ENCODE measurements at regions not wholly inside any gene's neighbourhood (a gene's known extent, or its start where the extent isn't known, plus 50 kb on each side); places are given as distances from the start of the nearest gene placed in this dataset.

DNA sequence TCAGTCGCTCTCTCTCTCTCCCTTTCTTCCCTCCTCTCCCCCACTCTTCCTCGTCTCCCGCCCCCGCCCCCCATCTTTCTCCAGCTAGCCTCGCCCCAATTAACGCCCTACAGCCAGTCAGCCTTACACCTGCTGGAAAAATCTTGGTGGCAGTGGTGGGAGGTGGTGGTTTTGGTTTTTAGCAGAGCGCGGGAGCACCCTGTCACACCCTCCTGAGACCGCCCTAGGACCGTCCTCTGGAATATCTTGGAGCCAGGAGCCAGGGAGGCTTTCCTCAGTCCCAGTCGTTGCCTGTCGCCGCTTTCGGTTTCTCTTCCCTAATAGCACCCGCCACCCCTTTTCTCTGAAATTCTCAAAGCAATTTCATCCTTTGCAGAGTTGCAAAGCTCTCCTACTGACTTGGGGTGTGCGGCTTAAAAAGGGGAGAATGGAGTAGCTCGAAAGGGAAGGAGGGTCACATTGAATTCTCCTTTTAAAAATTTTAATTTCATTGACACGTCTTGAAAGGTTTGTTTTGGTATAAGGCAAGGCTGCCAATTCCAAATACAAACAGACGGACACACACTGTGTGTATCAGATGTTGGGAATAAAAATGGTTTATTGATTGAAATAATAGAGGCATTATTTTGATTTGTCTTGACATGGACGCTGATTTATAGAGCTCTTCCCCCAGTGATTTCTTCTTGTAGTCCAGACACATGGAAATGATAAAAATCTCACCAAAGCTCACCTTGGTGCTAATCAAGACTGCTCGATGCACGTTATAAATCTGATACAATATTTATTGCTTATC lies 301.3 kb downstream of the PARP8 start:
- no peaks in the 10 kb centered on the region for H3K36me3 Mint-ChIP-seq (ENCODE audit: low read depth)

DNA sequence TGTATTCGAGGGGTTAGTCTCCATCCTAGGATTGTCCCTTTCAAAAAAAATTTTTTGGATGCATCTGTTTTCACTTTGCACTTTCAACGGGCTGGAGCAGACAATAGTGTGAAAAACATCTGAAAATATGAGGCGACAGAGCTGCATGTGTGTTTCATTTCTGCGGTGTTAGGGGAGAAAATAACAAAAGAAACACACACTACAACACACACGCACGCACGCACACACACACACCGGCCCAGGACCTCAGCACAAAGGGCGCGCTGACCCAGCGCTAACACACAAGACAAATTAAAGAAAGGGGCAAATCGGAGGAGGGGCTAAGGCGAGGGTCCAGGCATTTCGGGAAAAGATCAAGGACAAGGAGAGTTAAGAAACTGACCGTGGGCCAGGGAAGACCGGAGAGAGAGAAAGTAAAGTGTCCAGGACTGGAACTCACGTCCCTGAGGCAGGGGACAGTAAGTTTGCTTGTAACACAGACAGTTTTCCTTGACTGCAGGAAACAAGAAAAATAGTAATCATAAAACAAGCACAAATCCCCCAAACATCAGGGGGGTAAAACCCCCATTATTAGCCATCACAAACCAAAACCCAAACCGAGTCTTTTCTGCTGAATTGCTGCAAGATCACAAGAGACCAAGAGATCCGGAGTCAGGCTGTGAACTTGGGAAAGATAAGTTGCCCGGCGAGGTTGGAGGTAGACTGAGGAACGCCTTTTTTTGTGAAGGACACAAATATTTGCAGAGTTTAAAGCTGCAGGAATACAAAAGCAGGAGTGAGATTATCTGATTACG lies 302.1 kb downstream of the PARP8 start:
- peaks cover 51% of the 10 kb centered on the region for H3K4me1 Mint-ChIP-seq (ENCODE audit: low read depth)
- H3K4me3 Mint-ChIP-seq = peak overlapping the region; percentile 75
- ATAC-seq = no peak
- POLR2A ChIA-PET = no interaction called here
- no peak overlapping the region for H3K27ac Mint-ChIP-seq
- H3K27me3 Mint-ChIP-seq (ENCODE audit: low read depth) = peaks cover 75% of the 10 kb centered on the region
- CTCF ChIA-PET = interaction anchor here (1.2 kb wide), 1 partner anchor 10 kb away, joined by 6 read pairs; no protein-coding TSS in a partner anchor
- H3K9me3 Mint-ChIP-seq (ENCODE audit: insufficient read depth) = no peaks in the 10 kb centered on the region
- DNase-seq = no peak
- H3K36me3 Mint-ChIP-seq (ENCODE audit: low read depth) = no peaks in the 10 kb centered on the region

More for the DNA sequence above, 301.3 kb downstream of the PARP8 start:
- Mint-ChIP-seq H3K4me3 (peak overlapping the region; percentile 75), H3K4me1 (ENCODE audit: low read depth) (peaks cover 59% of the 10 kb centered on the region), H3K9me3 (ENCODE audit: insufficient read depth) (no peaks in the 10 kb centered on the region), H3K27ac (no peak overlapping the region), H3K27me3 (ENCODE audit: low read depth) (peaks cover 82% of the 10 kb centered on the region)
- ChIA-PET CTCF (interaction anchor here (1.2 kb wide), 1 partner anchor 9 kb away, joined by 6 read pairs; no protein-coding TSS in a partner anchor), POLR2A (no interaction called here)
- ATAC-seq (peak; percentile 21), DNase-seq (no peak)

DNA sequence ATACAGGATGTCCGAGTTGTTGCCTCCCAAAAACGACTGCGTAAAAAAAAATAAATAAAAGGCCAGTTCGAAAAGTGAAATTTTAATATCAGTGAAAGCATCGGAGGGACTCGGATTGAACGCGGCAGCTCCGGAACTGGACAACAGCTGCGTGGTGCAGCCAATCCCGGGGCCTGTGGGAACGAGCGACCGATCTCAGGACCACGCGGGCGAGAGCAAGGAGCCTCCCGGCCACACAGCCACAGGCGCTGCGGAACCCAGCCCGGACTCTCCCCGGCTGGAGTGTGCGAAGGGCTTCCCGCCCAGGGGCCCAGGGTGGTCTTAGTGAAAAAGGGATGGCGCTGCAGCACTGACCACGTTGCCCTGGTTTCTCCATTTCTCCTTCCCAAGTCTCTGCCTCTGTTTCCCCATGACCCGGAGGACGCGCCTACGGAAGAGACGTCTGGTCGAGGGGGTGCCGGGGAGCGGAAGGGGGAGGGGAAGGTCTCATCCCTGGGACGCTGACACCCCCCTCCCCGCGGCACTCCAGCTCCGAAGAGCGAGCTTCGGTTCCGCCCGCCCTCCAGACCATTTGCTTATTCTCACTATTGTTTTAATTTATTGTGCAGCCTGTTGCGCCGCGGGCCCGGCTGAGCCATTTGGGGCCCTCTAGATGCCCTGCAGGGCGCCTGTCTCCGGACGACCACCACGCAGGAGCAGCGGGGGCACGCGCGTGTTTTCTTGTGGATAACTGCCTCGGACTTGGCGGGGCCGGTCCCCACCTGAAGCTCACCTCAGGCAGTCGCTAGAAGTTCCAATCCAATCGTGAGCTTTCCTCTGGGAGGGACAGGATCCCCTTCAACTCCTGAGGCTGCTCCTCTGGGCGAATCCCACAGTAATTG lies 303.0 kb downstream of the PARP8 start:
- no peak for DNase-seq
- ATAC-seq = no peak
- Mint-ChIP-seq H3K27ac (no peak overlapping the region), H3K36me3 (ENCODE audit: low read depth) (no peaks in the 10 kb centered on the region), H3K9me3 (ENCODE audit: insufficient read depth) (no peaks in the 10 kb centered on the region), H3K4me3 (peak overlapping the region; percentile 75), H3K4me1 (ENCODE audit: low read depth) (peaks cover 46% of the 10 kb centered on the region), H3K27me3 (ENCODE audit: low read depth) (peaks cover 68% of the 10 kb centered on the region)
- ChIA-PET POLR2A (no interaction called here), CTCF (no interaction called here)

DNA sequence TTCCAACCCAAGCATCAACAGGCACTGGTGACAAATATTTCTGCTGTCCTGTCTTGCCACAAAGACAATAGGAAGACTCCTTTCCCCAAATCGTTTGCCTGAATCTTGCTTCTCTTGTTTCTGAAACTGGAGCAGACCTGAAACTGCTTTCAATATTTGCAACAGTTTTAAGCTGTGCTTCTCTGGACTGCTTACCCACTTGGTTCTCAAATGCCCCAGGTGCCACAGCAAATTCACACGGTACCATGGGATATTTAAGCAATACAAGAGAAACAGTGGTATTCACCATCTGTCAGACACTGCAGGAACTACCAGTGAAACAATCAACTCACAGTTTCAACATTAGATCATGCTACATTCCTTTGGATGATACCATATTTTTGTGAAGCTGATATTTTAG lies 309.4 kb downstream of the PARP8 start:
- Mint-ChIP-seq H3K36me3 (ENCODE audit: low read depth) (no peaks in the 10 kb centered on the region), H3K27me3 (ENCODE audit: low read depth) (peaks cover 17% of the 10 kb centered on the region), H3K9me3 (ENCODE audit: insufficient read depth) (no peaks in the 10 kb centered on the region), H3K4me1 (ENCODE audit: low read depth) (no peaks in the 10 kb centered on the region), H3K4me3 (no peak overlapping the region), H3K27ac (no peak overlapping the region)
- no peak for DNase-seq
- no peak for ATAC-seq
- ChIA-PET CTCF (no interaction called here), POLR2A (no interaction called here)

DNA sequence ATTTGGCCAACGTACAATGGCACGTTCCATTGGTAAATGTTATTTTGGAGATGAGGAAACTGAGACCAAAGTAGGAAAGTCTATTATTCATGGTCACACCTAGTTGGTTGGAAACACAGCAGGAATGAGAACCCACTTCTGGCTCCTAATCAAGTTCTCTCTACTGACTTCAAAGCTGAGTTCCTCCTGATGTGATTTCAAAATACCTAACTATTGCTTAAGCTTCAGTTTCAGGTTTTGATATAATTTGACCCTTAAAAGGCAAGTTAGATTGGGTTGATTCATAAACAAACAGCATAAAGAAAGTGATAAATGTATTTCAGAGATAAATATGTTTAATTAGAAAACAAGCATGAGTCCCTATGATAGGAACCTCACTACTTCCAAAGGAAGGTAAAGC lies 312.5 kb downstream of the PARP8 start:
- ChIA-PET POLR2A (no interaction called here), CTCF (no interaction called here)
- no peaks in the 10 kb centered on the region for H3K4me1 Mint-ChIP-seq (ENCODE audit: low read depth)

DNA sequence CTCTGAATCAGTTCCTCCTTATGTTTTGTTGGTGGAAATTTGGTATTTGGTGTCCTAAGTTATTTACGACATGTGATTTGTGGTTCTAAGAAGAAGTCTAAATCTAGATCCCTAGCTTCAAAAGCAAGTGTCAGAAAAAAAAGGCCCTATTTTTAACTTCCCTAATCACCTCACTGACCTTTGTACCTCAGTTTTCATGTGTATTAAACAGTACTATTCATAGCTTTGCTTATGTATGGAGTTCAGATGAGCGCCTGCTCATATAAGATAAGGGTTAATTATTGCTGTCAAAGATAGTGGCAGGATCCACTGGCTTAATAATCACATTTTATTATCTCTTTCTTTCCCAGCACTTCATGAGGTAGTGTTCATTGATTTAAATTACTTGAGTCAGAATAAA lies 318.2 kb downstream of the PARP8 start:
- Mint-ChIP-seq H3K4me3 (no peak overlapping the region), H3K36me3 (ENCODE audit: low read depth) (no peaks in the 10 kb centered on the region), H3K27ac (no peak overlapping the region), H3K9me3 (ENCODE audit: insufficient read depth) (no peaks in the 10 kb centered on the region), H3K4me1 (ENCODE audit: low read depth) (no peaks in the 10 kb centered on the region), H3K27me3 (ENCODE audit: low read depth) (peaks cover under 1% of the 10 kb centered on the region)
- ChIA-PET POLR2A (no interaction called here), CTCF (no interaction called here)
- ATAC-seq (no peak), DNase-seq (no peak)

More for the DNA sequence above, 312.5 kb downstream of the PARP8 start:
- Mint-ChIP-seq H3K4me3 (no peak overlapping the region), H3K27ac (no peak overlapping the region), H3K27me3 (ENCODE audit: low read depth) (peaks cover 12% of the 10 kb centered on the region), H3K9me3 (ENCODE audit: insufficient read depth) (no peaks in the 10 kb centered on the region), H3K36me3 (ENCODE audit: low read depth) (no peaks in the 10 kb centered on the region)
- ATAC-seq (no peak), DNase-seq (no peak)

DNA sequence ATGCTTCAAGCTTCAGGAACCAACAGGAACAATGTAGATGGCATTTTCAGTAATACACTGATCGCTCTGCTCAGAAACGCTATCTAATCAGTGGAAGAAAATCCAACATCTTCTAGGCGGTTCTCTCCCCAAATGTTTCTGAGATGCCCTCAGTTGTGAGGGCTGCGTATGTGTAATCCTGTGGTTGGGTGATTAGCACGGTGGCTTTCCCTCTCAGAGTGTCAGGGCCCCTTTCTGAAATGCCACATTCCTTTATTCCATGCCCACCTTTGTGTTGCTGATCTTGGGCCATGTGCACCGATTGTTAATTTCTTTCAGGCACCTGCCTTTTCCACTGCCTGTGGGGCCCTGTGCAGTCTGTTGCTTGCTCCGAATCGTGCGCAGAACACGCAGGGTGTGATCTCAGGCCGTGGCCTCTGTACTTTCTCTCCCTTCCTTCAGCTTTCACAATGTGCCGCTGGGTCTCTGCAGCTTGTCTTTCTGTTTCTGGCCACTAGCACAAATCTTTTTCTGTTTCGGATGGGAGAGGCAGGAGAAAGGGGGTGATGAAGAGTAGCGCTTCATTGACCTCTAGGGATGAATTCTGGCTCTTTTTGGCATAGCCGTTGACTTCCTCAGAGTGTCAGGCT lies 324.0 kb downstream of the PARP8 start:
- Mint-ChIP-seq H3K9me3 (ENCODE audit: insufficient read depth) (no peaks in the 10 kb centered on the region), H3K36me3 (ENCODE audit: low read depth) (no peaks in the 10 kb centered on the region), H3K4me3 (no peak overlapping the region), H3K4me1 (ENCODE audit: low read depth) (no peaks in the 10 kb centered on the region), H3K27ac (no peak overlapping the region), H3K27me3 (ENCODE audit: low read depth) (no peaks in the 10 kb centered on the region)
- ChIA-PET CTCF (no interaction called here), POLR2A (no interaction called here)
- DNase-seq = no peak
- no peak for ATAC-seq

DNA sequence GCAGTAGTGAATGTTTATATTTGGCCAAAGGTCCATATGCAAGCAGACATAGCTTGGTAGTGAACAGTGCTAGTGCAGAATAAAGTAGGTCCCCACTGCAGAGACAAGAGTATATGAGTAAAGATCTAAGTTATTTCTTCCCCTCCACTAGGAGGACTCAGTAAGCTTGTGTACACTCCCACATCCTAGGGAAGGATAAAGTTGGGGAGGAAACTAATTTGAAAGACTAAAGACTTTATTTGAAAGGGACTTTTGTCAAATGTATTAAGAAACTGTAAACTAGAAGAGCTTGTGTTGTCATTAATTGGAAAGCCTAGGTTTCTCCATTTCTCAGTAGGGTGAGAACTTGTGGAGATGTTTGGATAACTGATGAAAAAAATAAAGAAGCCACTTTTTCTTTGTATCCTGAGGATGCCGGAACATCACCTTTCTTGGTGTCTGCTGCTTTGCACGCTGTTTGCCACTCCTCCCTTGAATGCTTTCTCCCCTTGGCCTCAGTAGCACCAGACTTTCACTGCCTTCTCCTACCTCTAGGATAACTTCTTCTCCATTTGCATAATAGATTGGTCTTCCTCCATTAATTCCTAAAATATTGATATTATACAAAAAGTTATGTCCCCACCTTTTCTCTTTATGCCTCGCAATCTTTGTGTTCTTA lies 329.0 kb downstream of the PARP8 start:
- no peak for ATAC-seq
- H3K4me1 Mint-ChIP-seq (ENCODE audit: low read depth) = no peaks in the 10 kb centered on the region

DNA sequence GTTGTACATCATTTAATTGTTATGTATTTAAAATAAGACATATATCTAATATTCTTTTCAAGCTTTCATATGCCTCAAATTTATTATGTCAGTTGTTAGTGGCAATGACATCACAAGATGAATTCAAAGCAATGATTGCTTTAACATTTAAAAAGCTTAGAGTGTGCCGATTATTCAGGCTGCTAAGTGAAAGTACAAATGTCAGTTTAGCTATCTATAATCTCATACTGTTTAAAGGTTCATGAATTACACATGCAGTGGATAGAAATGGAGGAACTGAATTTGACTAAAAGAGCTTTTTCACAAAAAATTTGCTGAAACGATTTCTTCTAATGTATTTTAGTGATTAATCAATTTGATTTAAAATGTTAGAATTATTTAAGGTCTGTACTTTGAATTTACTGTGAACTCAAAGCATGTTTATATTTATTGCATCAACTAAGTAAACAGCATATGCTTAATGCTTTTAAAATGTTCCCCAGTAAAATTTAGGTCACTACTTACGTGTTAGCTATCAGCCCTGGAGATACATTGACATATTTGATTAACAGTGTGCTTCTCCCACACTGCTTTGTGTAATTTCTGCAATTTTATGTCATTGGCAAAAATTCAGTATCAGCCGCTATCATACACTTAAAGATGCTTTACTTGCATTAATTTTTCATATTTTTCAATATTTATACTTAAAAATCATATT lies 334.9 kb downstream of the PARP8 start:
- Mint-ChIP-seq H3K4me1 (ENCODE audit: low read depth) (no peaks in the 10 kb centered on the region), H3K36me3 (ENCODE audit: low read depth) (no peaks in the 10 kb centered on the region), H3K27me3 (ENCODE audit: low read depth) (no peaks in the 10 kb centered on the region), H3K9me3 (ENCODE audit: insufficient read depth) (no peaks in the 10 kb centered on the region), H3K4me3 (no peak overlapping the region), H3K27ac (no peak overlapping the region)
- ChIA-PET POLR2A (no interaction called here), CTCF (no interaction called here)
- DNase-seq (no peak), ATAC-seq (no peak)

More for the DNA sequence above, 329.0 kb downstream of the PARP8 start:
- H3K9me3 Mint-ChIP-seq (ENCODE audit: insufficient read depth) = no peaks in the 10 kb centered on the region
- ChIA-PET POLR2A (no interaction called here), CTCF (interaction anchor here (0.6 to 0.7 kb wide), 2 partner anchors 8 to 32 kb away, joined by 3 to 5 read pairs; no protein-coding TSS in a partner anchor)
- DNase-seq = no peak
- H3K27ac Mint-ChIP-seq = no peak overlapping the region
- no peaks in the 10 kb centered on the region for H3K36me3 Mint-ChIP-seq (ENCODE audit: low read depth)
- no peak overlapping the region for H3K4me3 Mint-ChIP-seq
- H3K27me3 Mint-ChIP-seq (ENCODE audit: low read depth) = no peaks in the 10 kb centered on the region

DNA sequence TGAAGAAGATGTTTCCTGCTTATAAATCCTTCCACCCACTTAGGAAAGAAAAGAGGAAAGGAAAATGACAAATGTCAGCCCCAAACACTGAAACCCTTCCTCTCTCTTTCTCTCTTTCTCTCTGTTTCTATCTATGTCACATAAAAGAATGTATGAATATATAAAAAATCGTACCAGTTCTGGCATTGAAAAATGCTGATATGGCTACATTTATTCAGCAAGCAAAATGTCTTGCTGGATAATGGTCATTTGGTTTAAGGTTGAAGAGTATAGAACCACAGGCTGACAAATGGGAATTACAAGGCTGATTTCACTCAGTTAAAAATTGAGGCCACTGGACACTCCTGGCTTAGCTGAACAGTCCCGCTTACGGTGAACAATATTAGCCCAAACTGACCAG lies 335.9 kb downstream of the PARP8 start:
- DNase-seq = no peak
- H3K27ac Mint-ChIP-seq = no peak overlapping the region
- H3K27me3 Mint-ChIP-seq (ENCODE audit: low read depth) = no peaks in the 10 kb centered on the region
- no peaks in the 10 kb centered on the region for H3K9me3 Mint-ChIP-seq (ENCODE audit: insufficient read depth)
- no peaks in the 10 kb centered on the region for H3K36me3 Mint-ChIP-seq (ENCODE audit: low read depth)
- CTCF ChIA-PET = no interaction called here
- ATAC-seq = no peak
- no peaks in the 10 kb centered on the region for H3K4me1 Mint-ChIP-seq (ENCODE audit: low read depth)
- POLR2A ChIA-PET = no interaction called here
- H3K4me3 Mint-ChIP-seq = no peak overlapping the region

DNA sequence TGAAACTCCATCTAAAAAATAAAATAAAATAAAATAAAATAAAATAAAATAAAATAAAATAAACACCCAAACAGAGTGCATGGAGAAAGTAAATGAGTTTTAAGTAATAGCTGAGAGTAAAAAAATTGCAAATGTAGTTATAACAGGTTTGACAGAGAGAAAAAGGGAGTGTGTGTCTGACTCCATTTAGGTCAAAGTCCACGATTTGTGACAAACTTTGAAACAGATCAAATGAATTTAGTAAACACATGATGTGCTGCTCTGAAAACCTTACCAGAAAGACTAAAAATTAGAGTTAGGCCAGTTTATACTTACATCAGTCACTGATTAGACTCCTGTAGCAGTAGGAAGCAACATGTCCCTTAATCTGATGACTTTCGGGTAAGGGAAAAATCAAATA lies 346.6 kb downstream of the PARP8 start:
- Mint-ChIP-seq H3K27me3 (ENCODE audit: low read depth) (no peaks in the 10 kb centered on the region), H3K27ac (no peak overlapping the region), H3K4me1 (ENCODE audit: low read depth) (no peaks in the 10 kb centered on the region), H3K4me3 (no peak overlapping the region), H3K9me3 (ENCODE audit: insufficient read depth) (no peaks in the 10 kb centered on the region), H3K36me3 (ENCODE audit: low read depth) (no peaks in the 10 kb centered on the region)
- ChIA-PET CTCF (no interaction called here), POLR2A (no interaction called here)
- DNase-seq = no peak
- no peak for ATAC-seq

Data from activated CD8-positive, alpha-beta T cell treated with anti-CD3 and anti-CD28 coated beads, Interleukin-2, amount 10 ng/mL, durations not matched to agents 7 days and 5 days (primary cell).